Liver (tissue), 3 donors: ENCODE measurements at regions not wholly inside any gene's neighbourhood (a gene's known extent, or its start where the extent isn't known, plus 50 kb on each side); places are given as distances from the start of the nearest gene placed in this dataset.
"Not testable (repeated sequence)": the region's sequence is repeated elsewhere in the genome, so short reads cannot be mapped to it uniquely, and the experiment has no call there.

Experiments used
- ATF3 ChIP-seq: IDR thresholded peaks from 2 replicates; pipeline ENCODE4 v1.6.1; 2016; ENCODE audit warnings: antibody characterized with exemption
- CTCF ChIP-seq: fragments of 150-350 bp; IDR thresholded peaks from 2 replicates; pipeline ENCODE4 v1.5.1; 2017; ENCODE audit warnings: improper control_type of control experiment, low read depth, low read length; ENCODE audit not compliant: missing input control
- EGR1 ChIP-seq, 2 donors: IDR thresholded peaks; 2 replicates each; pipeline ENCODE4 v1.6.1; 2016 to 2018; ENCODE audit warnings: antibody characterized with exemption in 2 of 2, low read depth in 2 of 2
- HNF4A ChIP-seq, 2 donors: conservative IDR thresholded peaks; 2 replicates each; pipeline ENCODE4 v1.6.1; 2016; ENCODE audit warnings: antibody characterized with exemption in 2 of 2, mild to moderate bottlenecking in 2 of 2
- JUND ChIP-seq, 2 donors: IDR thresholded peaks; 2 replicates each; pipeline ENCODE4 v1.6.1; 2016; ENCODE audit warnings: antibody characterized with exemption in 2 of 2
- RAD21 ChIP-seq, 2 donors: IDR thresholded peaks; 2 replicates each; pipeline ENCODE4 v1.6.1; 2016; ENCODE audit warnings: antibody characterized with exemption in 2 of 2, mild to moderate bottlenecking in 2 of 2
- REST ChIP-seq: IDR thresholded peaks from 2 replicates; pipeline ENCODE4 v1.6.1; 2016; ENCODE audit warnings: antibody characterized with exemption, mild to moderate bottlenecking
- SP1 ChIP-seq: IDR thresholded peaks from 2 replicates; pipeline ENCODE4 v1.6.1; 2018; ENCODE audit warnings: antibody characterized with exemption, mild to moderate bottlenecking
- YY1 ChIP-seq: IDR thresholded peaks from 2 replicates; pipeline ENCODE4 v1.6.1; 2016; ENCODE audit warnings: antibody characterized with exemption, mild to moderate bottlenecking
- ZBTB33 ChIP-seq: IDR thresholded peaks from 2 replicates; pipeline ENCODE4 v1.6.1; 2016; ENCODE audit warnings: antibody characterized with exemption
- TF ChIP-seq, protein P1 (sequence below): IDR thresholded peaks from 2 replicates; pipeline ENCODE4 v1.6.1; 2016; ENCODE audit warnings: antibody characterized with exemption
- donor health status: healthy.
- donor health status: healthy.

DNA sequence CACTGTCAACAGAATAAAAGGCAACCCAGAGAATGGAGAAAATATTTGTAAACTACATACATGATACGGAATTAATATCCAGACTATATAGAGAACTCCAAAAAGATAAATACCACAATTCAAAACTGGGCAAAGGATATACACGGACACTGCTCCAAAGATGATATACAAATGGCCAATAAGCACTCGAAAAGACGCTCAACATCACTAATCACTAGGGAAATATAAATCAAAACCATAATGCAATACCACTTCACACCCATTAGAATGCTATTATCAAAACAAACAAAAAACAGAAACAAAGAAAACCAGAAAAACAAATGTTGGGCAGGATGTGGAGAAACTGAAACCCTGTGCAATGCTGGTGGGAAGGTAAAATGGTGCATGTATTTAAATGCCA, 1764.6 kb upstream of the DEFB115 start:
- not testable (repeated sequence) for TF ChIP-seq CTCF; ATF3; REST; EGR1 (IDR thresholded peaks at IDR 0.05; ENCODE audit: low read depth in 2 of 2); HNF4A (conservative IDR thresholded peaks at IDR 0.05); YY1; RAD21 (IDR thresholded peaks at IDR 0.05); ZBTB33; JUND (IDR thresholded peaks at IDR 0.05); SP1
- TF ChIP-seq, protein P1, sequence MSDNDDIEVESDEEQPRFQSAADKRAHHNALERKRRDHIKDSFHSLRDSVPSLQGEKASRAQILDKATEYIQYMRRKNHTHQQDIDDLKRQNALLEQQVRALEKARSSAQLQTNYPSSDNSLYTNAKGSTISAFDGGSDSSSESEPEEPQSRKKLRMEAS: not testable (repeated sequence)
